Endothelial cell of umbilical vein (primary cell): ENCODE measurements at regions not wholly inside any gene's neighbourhood (a gene's known extent, or its start where the extent isn't known, plus 50 kb on each side); places are given as distances from the start of the nearest gene placed in this dataset.
"Not testable (repeated sequence)": the region's sequence is repeated elsewhere in the genome, so short reads cannot be mapped to it uniquely, and the experiment has no call there.

Source experiments
- EZH2 ChIP-seq: IDR thresholded peaks from 2 replicates; pipeline ENCODE4 v1.6.1; 2012; ENCODE audit warnings: borderline replicate concordance, low read depth, mild to moderate bottlenecking, moderate library complexity, low read length, inconsistent platforms; ENCODE audit not compliant: severe bottlenecking
- GATA2 ChIP-seq: IDR thresholded peaks from 2 replicates; pipeline ENCODE4 v1.7.0; 2011; ENCODE audit warnings: low read depth, mild to moderate bottlenecking, moderate library complexity, mixed read lengths, low read length; ENCODE audit not compliant: insufficient read length, insufficient read depth
- JUN ChIP-seq: IDR thresholded peaks from 2 replicates; pipeline ENCODE4 v1.6.1; 2011; ENCODE audit warnings: borderline replicate concordance, low read depth; ENCODE audit not compliant: insufficient read length, insufficient read depth
- MYC ChIP-seq: IDR thresholded peaks from one replicate; pipeline ENCODE4 v1.6.1; 2011; ENCODE audit warnings: mild to moderate bottlenecking, low read depth, low read length
- POLR2A ChIP-seq: IDR thresholded peaks from 2 replicates; pipeline ENCODE4 v1.6.1; 2012; ENCODE audit warnings: low read depth, mild to moderate bottlenecking, control low read depth, low read length
- POLR2AphosphoS5 ChIP-seq: IDR thresholded peaks from 2 replicates; pipeline ENCODE4 v1.6.1; 2012; ENCODE audit warnings: low read depth, mild to moderate bottlenecking, control low read depth, low read length, moderate library complexity; ENCODE audit not compliant: insufficient read depth
- TF ChIP-seq, protein P1 (sequence below), 2 donors: IDR thresholded peaks; 1 replicate in 1 of 2; 2 replicates in 1 of 2; pipeline ENCODE4 v1.5.1; 2011; ENCODE audit warnings: low read length in 2 of 2, mild to moderate bottlenecking in 2 of 2, moderate library complexity in 2 of 2, control low read depth in 1 of 2, inconsistent platforms in 1 of 2, low read depth in 1 of 2; ENCODE audit not compliant: insufficient read depth in 1 of 2; ENCODE audit errors: extremely low read depth in 1 of 2

DNA sequence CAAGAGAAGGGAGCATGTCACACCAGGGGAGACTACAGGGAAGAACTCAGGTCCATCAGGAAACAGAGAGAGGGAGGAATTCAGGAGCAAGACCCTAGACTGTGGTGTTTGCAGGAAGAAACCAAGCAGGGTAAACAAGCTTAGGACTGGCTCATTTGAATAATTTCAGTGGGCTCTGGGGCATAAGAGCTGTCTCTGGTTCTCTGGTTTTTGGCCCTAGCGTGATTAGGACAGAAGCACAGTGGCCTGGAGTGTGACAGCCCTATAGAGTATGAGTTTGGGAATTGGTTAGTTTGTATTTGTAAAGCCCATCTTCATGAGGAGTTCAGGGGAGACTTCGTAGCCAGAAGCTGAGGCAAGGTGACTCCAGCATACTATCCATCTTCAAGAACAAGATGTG, 504.4 kb upstream of the TPTE start:
- TF ChIP-seq, protein P1, sequence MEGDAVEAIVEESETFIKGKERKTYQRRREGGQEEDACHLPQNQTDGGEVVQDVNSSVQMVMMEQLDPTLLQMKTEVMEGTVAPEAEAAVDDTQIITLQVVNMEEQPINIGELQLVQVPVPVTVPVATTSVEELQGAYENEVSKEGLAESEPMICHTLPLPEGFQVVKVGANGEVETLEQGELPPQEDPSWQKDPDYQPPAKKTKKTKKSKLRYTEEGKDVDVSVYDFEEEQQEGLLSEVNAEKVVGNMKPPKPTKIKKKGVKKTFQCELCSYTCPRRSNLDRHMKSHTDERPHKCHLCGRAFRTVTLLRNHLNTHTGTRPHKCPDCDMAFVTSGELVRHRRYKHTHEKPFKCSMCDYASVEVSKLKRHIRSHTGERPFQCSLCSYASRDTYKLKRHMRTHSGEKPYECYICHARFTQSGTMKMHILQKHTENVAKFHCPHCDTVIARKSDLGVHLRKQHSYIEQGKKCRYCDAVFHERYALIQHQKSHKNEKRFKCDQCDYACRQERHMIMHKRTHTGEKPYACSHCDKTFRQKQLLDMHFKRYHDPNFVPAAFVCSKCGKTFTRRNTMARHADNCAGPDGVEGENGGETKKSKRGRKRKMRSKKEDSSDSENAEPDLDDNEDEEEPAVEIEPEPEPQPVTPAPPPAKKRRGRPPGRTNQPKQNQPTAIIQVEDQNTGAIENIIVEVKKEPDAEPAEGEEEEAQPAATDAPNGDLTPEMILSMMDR (IDR thresholded peaks at IDR 0.05; ENCODE audit: extremely low read depth in 1 of 2, insufficient read depth in 1 of 2, low read depth in 1 of 2, low read length in 2 of 2): not testable (repeated sequence)
- TF ChIP-seq MYC, JUN, POLR2AphosphoS5, POLR2A, GATA2, EZH2: not testable (repeated sequence)
